GM19328 (cell line): ENCODE measurements at regions not wholly inside any gene's neighbourhood (a gene's known extent, or its start where the extent isn't known, plus 50 kb on each side); places are given as distances from the start of the nearest gene placed in this dataset.
"Not testable (repeated sequence)": the region's sequence is repeated elsewhere in the genome, so short reads cannot be mapped to it uniquely, and the experiment has no call there.

Experiments
- ATAC-seq: cut with Tn5 transposase; IDR thresholded peaks from one replicate; pipeline ENCODE4 v1.9.1; 2021; ENCODE audit warnings: mild to moderate bottlenecking, moderate library complexity; ENCODE audit not compliant: unreplicated experiment

DNA sequence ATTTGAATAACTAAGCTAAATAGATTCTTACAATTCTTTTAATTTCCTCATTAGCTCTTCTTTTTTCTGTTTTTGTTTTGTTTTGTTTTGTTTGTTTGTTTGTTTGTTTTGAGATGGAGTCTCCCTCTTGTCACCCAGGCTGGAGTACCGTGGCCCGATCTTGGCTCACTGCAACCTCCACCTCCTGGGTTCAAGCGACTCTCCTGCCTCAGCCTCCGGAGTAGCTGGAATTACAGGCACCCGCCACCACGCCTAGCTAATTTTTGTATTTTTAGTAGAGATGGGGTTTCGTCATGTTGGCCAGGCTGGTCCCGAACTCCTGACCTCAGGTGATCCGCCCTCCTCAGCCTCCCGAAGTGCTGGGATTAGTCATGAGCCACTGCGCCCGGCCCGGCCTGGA, 70.7 kb upstream of the ZNF658 start:
- ATAC-seq = not testable (repeated sequence)

GRCh38 chr9:66830777-66831497, 69.6 kb upstream of the ZNF658 start:
- not testable (repeated sequence) for ATAC-seq

GRCh38 chr9:66832222-66832621, 68.3 kb upstream of the ZNF658 start:
- ATAC-seq = not testable (repeated sequence)

- not testable (repeated sequence) for ATAC-seq
Measured at GRCh38 chr9:66837242-66837937, 63.1 kb upstream of the ZNF658 start.
